SK-N-SH treated with all-trans-retinoic acid at 6 μM for 48 hours (cell line): ENCODE measurements at regions not wholly inside any gene's neighbourhood (a gene's known extent, or its start where the extent isn't known, plus 50 kb on each side); places are given as distances from the start of the nearest gene placed in this dataset.

Experiments
- ATAC-seq: fragments of 200-7000 bp; cut with Tn5 transposase; 3 replicates; pipeline ENCODE4 v1.9.1; 2020; ENCODE audit warnings: mild to moderate bottlenecking, moderate library complexity
- BACH2 ChIP-seq: fragments of 250-450 bp; sonication (Bioruptor Pico); IDR thresholded peaks from 2 replicates; pipeline ENCODE4 v1.9.0; 2021; ENCODE audit warnings: mild to moderate bottlenecking, borderline replicate concordance
- CSDC2 ChIP-seq: fragments of 250-450 bp; sonication (Bioruptor Pico); IDR thresholded peaks from 2 replicates; pipeline ENCODE4 v1.5.0; 2020; ENCODE audit warnings: mild to moderate bottlenecking, moderate library complexity
- ESRRG ChIP-seq: fragments of 250-450 bp; sonication (Bioruptor Pico); IDR thresholded peaks from 2 replicates; pipeline ENCODE4 v1.6.1; 2021; ENCODE audit warnings: mild to moderate bottlenecking
- GLIS3 ChIP-seq: fragments of 250-450 bp; sonication (Bioruptor Pico); IDR thresholded peaks from 2 replicates; pipeline ENCODE4 v1.5.0; 2020; ENCODE audit warnings: mild to moderate bottlenecking, moderate library complexity
- ISL1 ChIP-seq: fragments of 250-450 bp; sonication (Bioruptor Pico); IDR thresholded peaks from 2 replicates; pipeline ENCODE4 v2.1.2; 2022; ENCODE audit warnings: mild to moderate bottlenecking, moderate library complexity
- OSR1 ChIP-seq: fragments of 250-450 bp; sonication (Bioruptor Pico); IDR thresholded peaks from 2 replicates; pipeline ENCODE4 v1.8.0; 2022; ENCODE audit warnings: moderate library complexity, mild to moderate bottlenecking, inconsistent platforms
- PPARA ChIP-seq: fragments of 250-450 bp; sonication (Bioruptor Pico); IDR thresholded peaks from 2 replicates; pipeline ENCODE4 v1.5.0; 2020; ENCODE audit warnings: mild to moderate bottlenecking, borderline replicate concordance
- SNAI2 ChIP-seq: fragments of 250-450 bp; sonication (Bioruptor Pico); IDR thresholded peaks from 2 replicates; pipeline ENCODE4 v1.5.0; 2020; ENCODE audit warnings: mild to moderate bottlenecking, moderate library complexity
- TCF4 ChIP-seq: fragments of 250-450 bp; sonication (Bioruptor Pico); IDR thresholded peaks from 2 replicates; pipeline ENCODE4 v1.8.0; 2021; ENCODE audit warnings: mild to moderate bottlenecking, moderate library complexity, borderline replicate concordance
- TOX ChIP-seq: fragments of 250-450 bp; sonication (Bioruptor Pico); IDR thresholded peaks from 2 replicates; pipeline ENCODE4 v1.8.0; 2021; ENCODE audit warnings: mild to moderate bottlenecking, moderate library complexity, borderline replicate concordance
- ZC3H10 ChIP-seq: fragments of 250-450 bp; sonication (Bioruptor Pico); IDR thresholded peaks from 2 replicates; pipeline ENCODE4 v1.5.1; 2021; ENCODE audit warnings: mild to moderate bottlenecking, moderate library complexity
- ZFP3 ChIP-seq: fragments of 250-450 bp; sonication (Bioruptor Pico); IDR thresholded peaks from 2 replicates; pipeline ENCODE4 v1.5.0; 2020; ENCODE audit warnings: mild to moderate bottlenecking, moderate library complexity
- ZFP30 ChIP-seq: fragments of 450-650 bp; formaldehyde crosslinking; IDR thresholded peaks from 2 replicates; pipeline ENCODE4 v1.5.0; 2022; ENCODE audit warnings: mild to moderate bottlenecking, moderate library complexity
- ZNF565 ChIP-seq: fragments of 450-650 bp; formaldehyde crosslinking; conservative IDR thresholded peaks from 2 replicates; pipeline ENCODE4 v1.5.0; 2020; ENCODE audit warnings: low read depth, mild to moderate bottlenecking, moderate library complexity
- ZNF70 ChIP-seq: fragments of 450-650 bp; formaldehyde crosslinking; IDR thresholded peaks from 2 replicates; pipeline ENCODE4 v1.5.0; 2020; ENCODE audit warnings: mild to moderate bottlenecking, moderate library complexity
- ZNF8 ChIP-seq: fragments of 450-650 bp; formaldehyde crosslinking; IDR thresholded peaks from 2 replicates; pipeline ENCODE4 v1.5.0; 2020; ENCODE audit warnings: mild to moderate bottlenecking, moderate library complexity
- TF ChIP-seq, protein P1 (sequence below): fragments of 250-450 bp; sonication (Bioruptor Pico); IDR thresholded peaks from 2 replicates; pipeline ENCODE4 v1.8.0; 2021; ENCODE audit warnings: low read depth, mild to moderate bottlenecking, moderate library complexity, borderline replicate concordance
- TF ChIP-seq, protein P2 (sequence below): fragments of 250-450 bp; sonication (Bioruptor Pico); IDR thresholded peaks from 2 replicates; pipeline ENCODE4 v1.5.0; 2020; ENCODE audit warnings: mild to moderate bottlenecking, moderate library complexity
- TF ChIP-seq, protein P3 (sequence below): fragments of 250-450 bp; sonication (Bioruptor Pico); IDR thresholded peaks from 2 replicates; pipeline ENCODE4 v1.8.0; 2020; ENCODE audit warnings: mild to moderate bottlenecking, moderate library complexity, borderline replicate concordance
- TF ChIP-seq, protein P4 (sequence below): fragments of 250-450 bp; sonication (Bioruptor Pico); IDR thresholded peaks from 2 replicates; pipeline ENCODE4 v1.5.1; 2021; ENCODE audit warnings: mild to moderate bottlenecking, moderate library complexity
- TF ChIP-seq, protein P5 (sequence below): fragments of 250-450 bp; sonication (Bioruptor Pico); IDR thresholded peaks from 2 replicates; pipeline ENCODE4 v1.5.1; 2020; ENCODE audit warnings: low read depth, mild to moderate bottlenecking, moderate library complexity

DNA sequence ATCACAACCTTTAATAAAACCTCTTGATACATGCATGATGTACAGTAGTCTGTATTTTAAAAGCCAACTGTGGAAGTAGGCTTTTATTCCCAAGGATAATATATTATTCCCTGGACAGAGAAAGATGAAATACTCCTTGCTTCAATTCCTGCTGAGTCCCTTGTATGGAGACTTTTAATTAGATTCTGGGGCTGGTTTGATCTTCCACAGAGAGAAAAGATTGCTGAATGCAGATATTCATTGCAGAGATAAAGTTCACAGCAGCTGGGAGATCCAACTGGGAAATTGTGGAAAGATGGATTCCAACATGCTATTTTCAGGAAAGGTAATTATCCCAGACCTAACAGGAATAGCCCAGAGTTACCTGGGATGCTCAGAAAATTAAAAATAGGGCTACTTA is 607.0 kb upstream of the HS6ST1 start (continued):
- TF ChIP-seq, protein P1, sequence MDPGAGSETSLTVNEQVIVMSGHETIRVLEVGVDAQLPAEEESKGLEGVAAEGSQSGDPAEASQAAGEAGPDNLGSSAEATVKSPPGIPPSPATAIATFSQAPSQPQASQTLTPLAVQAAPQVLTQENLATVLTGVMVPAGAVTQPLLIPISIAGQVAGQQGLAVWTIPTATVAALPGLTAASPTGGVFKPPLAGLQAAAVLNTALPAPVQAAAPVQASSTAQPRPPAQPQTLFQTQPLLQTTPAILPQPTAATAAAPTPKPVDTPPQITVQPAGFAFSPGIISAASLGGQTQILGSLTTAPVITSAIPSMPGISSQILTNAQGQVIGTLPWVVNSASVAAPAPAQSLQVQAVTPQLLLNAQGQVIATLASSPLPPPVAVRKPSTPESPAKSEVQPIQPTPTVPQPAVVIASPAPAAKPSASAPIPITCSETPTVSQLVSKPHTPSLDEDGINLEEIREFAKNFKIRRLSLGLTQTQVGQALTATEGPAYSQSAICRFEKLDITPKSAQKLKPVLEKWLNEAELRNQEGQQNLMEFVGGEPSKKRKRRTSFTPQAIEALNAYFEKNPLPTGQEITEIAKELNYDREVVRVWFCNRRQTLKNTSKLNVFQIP (CRISPR knock-in tag) = no peak
- no peak for TF ChIP-seq ESRRG (CRISPR knock-in tag)
- TF ChIP-seq CSDC2 (CRISPR knock-in tag) = no peak
- TF ChIP-seq, protein P2, sequence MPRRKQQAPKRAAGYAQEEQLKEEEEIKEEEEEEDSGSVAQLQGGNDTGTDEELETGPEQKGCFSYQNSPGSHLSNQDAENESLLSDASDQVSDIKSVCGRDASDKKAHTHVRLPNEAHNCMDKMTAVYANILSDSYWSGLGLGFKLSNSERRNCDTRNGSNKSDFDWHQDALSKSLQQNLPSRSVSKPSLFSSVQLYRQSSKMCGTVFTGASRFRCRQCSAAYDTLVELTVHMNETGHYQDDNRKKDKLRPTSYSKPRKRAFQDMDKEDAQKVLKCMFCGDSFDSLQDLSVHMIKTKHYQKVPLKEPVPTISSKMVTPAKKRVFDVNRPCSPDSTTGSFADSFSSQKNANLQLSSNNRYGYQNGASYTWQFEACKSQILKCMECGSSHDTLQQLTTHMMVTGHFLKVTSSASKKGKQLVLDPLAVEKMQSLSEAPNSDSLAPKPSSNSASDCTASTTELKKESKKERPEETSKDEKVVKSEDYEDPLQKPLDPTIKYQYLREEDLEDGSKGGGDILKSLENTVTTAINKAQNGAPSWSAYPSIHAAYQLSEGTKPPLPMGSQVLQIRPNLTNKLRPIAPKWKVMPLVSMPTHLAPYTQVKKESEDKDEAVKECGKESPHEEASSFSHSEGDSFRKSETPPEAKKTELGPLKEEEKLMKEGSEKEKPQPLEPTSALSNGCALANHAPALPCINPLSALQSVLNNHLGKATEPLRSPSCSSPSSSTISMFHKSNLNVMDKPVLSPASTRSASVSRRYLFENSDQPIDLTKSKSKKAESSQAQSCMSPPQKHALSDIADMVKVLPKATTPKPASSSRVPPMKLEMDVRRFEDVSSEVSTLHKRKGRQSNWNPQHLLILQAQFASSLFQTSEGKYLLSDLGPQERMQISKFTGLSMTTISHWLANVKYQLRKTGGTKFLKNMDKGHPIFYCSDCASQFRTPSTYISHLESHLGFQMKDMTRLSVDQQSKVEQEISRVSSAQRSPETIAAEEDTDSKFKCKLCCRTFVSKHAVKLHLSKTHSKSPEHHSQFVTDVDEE = no peak
- no peak for TF ChIP-seq ZFP3 (CRISPR knock-in tag)

DNA sequence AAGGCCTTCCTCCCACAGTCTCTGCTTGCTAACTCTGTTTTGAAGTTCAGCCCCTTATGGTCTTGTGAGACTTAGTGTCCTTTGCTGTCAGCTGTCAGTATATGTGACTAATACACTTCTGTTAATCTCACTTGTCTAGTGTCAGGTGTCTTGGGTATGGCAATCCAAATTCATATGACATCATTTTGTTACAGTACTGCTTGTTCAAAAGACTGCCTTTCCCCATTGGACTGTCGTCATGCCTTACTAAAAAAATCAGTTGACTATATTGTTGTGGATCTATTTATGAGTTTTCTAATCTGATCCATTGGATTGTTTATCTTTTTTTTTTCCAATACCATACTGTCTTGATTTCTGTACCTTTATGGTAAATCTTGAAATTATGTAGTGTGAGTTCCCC is 611.4 kb upstream of the HS6ST1 start:
- no peak for ATAC-seq
- no peak for TF ChIP-seq ISL1 (CRISPR knock-in tag)
- TF ChIP-seq, protein P3, sequence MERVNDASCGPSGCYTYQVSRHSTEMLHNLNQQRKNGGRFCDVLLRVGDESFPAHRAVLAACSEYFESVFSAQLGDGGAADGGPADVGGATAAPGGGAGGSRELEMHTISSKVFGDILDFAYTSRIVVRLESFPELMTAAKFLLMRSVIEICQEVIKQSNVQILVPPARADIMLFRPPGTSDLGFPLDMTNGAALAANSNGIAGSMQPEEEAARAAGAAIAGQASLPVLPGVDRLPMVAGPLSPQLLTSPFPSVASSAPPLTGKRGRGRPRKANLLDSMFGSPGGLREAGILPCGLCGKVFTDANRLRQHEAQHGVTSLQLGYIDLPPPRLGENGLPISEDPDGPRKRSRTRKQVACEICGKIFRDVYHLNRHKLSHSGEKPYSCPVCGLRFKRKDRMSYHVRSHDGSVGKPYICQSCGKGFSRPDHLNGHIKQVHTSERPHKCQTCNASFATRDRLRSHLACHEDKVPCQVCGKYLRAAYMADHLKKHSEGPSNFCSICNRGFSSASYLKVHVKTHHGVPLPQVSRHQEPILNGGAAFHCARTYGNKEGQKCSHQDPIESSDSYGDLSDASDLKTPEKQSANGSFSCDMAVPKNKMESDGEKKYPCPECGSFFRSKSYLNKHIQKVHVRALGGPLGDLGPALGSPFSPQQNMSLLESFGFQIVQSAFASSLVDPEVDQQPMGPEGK = no peak
- TF ChIP-seq TCF4 = no peak
- no peak for TF ChIP-seq OSR1 (CRISPR knock-in tag)
- TF ChIP-seq CSDC2 (CRISPR knock-in tag) = no peak
- no peak for TF ChIP-seq GLIS3 (CRISPR knock-in tag)
- no peak for TF ChIP-seq ZNF70 (CRISPR knock-in tag)
- TF ChIP-seq ZNF8 (CRISPR knock-in tag) = no peak
- TF ChIP-seq, protein P2 = no peak
- TF ChIP-seq, protein P4, sequence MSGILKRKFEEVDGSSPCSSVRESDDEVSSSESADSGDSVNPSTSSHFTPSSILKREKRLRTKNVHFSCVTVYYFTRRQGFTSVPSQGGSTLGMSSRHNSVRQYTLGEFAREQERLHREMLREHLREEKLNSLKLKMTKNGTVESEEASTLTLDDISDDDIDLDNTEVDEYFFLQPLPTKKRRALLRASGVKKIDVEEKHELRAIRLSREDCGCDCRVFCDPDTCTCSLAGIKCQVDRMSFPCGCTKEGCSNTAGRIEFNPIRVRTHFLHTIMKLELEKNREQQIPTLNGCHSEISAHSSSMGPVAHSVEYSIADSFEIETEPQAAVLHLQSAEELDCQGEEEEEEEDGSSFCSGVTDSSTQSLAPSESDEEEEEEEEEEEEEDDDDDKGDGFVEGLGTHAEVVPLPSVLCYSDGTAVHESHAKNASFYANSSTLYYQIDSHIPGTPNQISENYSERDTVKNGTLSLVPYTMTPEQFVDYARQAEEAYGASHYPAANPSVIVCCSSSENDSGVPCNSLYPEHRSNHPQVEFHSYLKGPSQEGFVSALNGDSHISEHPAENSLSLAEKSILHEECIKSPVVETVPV = no peak
- no peak for TF ChIP-seq ZNF565
- no peak for TF ChIP-seq SNAI2 (CRISPR knock-in tag)
- TF ChIP-seq BACH2 (CRISPR knock-in tag) = no peak
- no peak for TF ChIP-seq TOX
- TF ChIP-seq, protein P5, sequence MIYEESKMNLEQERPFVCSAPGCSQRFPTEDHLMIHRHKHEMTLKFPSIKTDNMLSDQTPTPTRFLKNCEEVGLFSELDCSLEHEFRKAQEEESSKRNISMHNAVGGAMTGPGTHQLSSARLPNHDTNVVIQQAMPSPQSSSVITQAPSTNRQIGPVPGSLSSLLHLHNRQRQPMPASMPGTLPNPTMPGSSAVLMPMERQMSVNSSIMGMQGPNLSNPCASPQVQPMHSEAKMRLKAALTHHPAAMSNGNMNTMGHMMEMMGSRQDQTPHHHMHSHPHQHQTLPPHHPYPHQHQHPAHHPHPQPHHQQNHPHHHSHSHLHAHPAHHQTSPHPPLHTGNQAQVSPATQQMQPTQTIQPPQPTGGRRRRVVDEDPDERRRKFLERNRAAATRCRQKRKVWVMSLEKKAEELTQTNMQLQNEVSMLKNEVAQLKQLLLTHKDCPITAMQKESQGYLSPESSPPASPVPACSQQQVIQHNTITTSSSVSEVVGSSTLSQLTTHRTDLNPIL (CRISPR knock-in tag) = no peak
- TF ChIP-seq PPARA (CRISPR knock-in tag) = no peak

DNA sequence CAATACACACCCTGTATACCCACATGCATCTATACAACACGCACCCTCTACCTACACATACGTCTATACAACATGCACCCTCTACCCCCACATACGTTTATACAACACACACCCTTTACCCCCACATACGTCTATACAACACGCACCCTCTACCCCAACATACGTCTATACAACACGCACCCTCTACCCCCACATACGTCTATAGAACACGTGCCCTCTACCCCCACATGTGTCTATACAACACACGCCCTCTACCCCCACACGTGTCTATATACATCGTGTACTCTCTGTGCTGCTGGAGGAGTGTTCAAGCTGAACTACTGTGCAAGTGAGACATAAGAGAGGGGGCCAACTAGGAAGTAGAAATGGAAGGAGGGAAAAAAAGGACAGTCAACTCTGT is 621.7 kb upstream of the HS6ST1 start:
- no peak for TF ChIP-seq ZNF565
- TF ChIP-seq, protein P3 = no peak
- TF ChIP-seq ZFP3 (CRISPR knock-in tag) = no peak
- TF ChIP-seq, protein P5 (CRISPR knock-in tag) = no peak
- no peak for TF ChIP-seq ZC3H10 (CRISPR knock-in tag)
- TF ChIP-seq TOX = no peak
- no peak for TF ChIP-seq ZNF8 (CRISPR knock-in tag)
- TF ChIP-seq ZFP30 (CRISPR knock-in tag) = no peak
- TF ChIP-seq, all 23 proteins: peak for 0
- no peak for ATAC-seq
